ENCODE measurements at regions not wholly inside any gene's neighbourhood (a gene's known extent, or its start where the extent isn't known, plus 50 kb on each side); places are given as distances from the start of the nearest gene placed in this dataset.
A peak's percentile ranks its signal among the peaks of the same experiment; 100 is the strongest.

DNA sequence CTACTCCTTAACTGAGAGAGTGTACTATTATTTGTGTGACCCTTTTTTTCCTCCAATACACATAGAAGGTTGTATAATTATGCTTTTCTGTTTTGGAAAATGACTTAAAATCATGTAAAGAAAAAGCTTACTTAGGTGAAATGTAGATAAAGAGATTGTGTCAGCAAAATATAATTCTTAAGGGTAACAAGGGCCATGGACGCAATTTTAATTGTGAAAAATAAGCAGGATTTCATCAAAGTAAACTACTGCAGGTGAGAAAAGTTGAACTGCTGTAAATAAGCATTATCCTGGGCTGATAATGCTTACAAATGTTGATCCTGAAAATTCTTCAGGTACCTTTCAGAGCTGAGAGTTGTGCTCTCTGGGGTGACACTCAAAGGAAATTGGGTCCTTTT is 141.5 kb downstream of the RPIA start:
- no peaks in the 10 kb centered on the region for H4K20me1 ChIP-seq (ENCODE audit: control insufficient read depth, insufficient read depth)
- H3K4me2 ChIP-seq (ENCODE audit: control insufficient read depth, insufficient read depth): no peak overlapping the region
- in situ Hi-C loops (cut with MboI) (no loop called here), intact Hi-C loops (cut with micrococcal nuclease; ENCODE audit: unreplicated experiment) (loop anchor here (10.0 kb wide), 1 partner anchor 392 kb away; no protein-coding TSS in a partner anchor)
- no peak for ATAC-seq
- no peak overlapping the region for H2AFZ ChIP-seq (ENCODE audit: control insufficient read depth, low read depth, low read length)
- H3K27me3 ChIP-seq (replicated peaks in 1 of 2; ENCODE audit: control insufficient read depth in 2 of 2, insufficient read depth in 2 of 2, low read length in 1 of 2): no peaks in the 10 kb centered on the region
- ChIA-PET POLR2A (no interaction called here), CTCF (interaction anchor here (1.4 to 2.9 kb wide), 2 partner anchors 28 to 1015 kb away, joined by 4 to 50 read pairs; no protein-coding TSS in a partner anchor), RAD21 (ENCODE audit: unreplicated experiment) (interaction anchor here (0.9 kb wide), 1 partner anchor 28 kb away, joined by 4 read pairs; no protein-coding TSS in a partner anchor), SMC1A (ENCODE audit: uncharacterized antibody, unreplicated experiment) (interaction anchor here (1.1 to 2.7 kb wide), 2 partner anchors 28 to 1017 kb away, joined by 3 to 25 read pairs; no protein-coding TSS in a partner anchor)
- no peak overlapping the region for H3K4me3 ChIP-seq
- no peaks in the 10 kb centered on the region; the same call in 1 of the 2 replicates for H3K79me2 ChIP-seq (ENCODE audit: control insufficient read depth, insufficient read depth, low read length)
- H3K9me3 ChIP-seq (replicated peaks; ENCODE audit: control insufficient read depth, insufficient read depth, low read length): no peaks in the 10 kb centered on the region
- no peak for DNase-seq (ENCODE audit: low read depth, low spot score)
- no peaks in the 10 kb centered on the region for H3K36me3 ChIP-seq (ENCODE audit: control insufficient read depth in 2 of 2, insufficient read depth in 2 of 2, low read length in 1 of 2)
- peak overlapping the region; percentile 39 for H3K9ac ChIP-seq (ENCODE audit: control insufficient read depth, insufficient read depth, low read length)
- FAIRE-seq: no peak
- 0% methylated on average over 1 of the region's 1 CpG for WGBS (ENCODE audit: insufficient coverage, insufficient replicate concordance, low lambda C conversion rate, missing lambda C conversion rate)
- H3K27ac ChIP-seq (ENCODE audit: control insufficient read depth, insufficient read depth): peak overlapping the region; percentile 22
- no peaks in the 10 kb centered on the region for H3K4me1 ChIP-seq (ENCODE audit: control insufficient read depth, insufficient read depth, low read length)
- BruUV-seq (replicated peaks): no TSS peak
- TF ChIP-seq, protein P1, sequence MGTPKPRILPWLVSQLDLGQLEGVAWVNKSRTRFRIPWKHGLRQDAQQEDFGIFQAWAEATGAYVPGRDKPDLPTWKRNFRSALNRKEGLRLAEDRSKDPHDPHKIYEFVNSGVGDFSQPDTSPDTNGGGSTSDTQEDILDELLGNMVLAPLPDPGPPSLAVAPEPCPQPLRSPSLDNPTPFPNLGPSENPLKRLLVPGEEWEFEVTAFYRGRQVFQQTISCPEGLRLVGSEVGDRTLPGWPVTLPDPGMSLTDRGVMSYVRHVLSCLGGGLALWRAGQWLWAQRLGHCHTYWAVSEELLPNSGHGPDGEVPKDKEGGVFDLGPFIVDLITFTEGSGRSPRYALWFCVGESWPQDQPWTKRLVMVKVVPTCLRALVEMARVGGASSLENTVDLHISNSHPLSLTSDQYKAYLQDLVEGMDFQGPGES (IDR thresholded peaks at IDR 0.05): no peak
- TF ChIP-seq YBX1 (IDR thresholded peaks at IDR 0.05) (no peak), NR2C2 (IDR thresholded peaks at IDR 0.05; ENCODE audit: borderline replicate concordance, control insufficient read depth, insufficient read length, low read depth) (no peak), HCFC1 (IDR thresholded peaks at IDR 0.05; ENCODE audit: low read length) (no peak), POLR2AphosphoS5 (IDR thresholded peaks at IDR 0.05; ENCODE audit: low read length) (no peak), FOXK2 (IDR thresholded peaks at IDR 0.05) (no peak), ESRRA (IDR thresholded peaks at IDR 0.05; ENCODE audit: low read length) (no peak), ZBED1 (IDR thresholded peaks at IDR 0.05; ENCODE audit: borderline replicate concordance) (no peak), PML (IDR thresholded peaks at IDR 0.05; ENCODE audit: low read length) (no peak), POU2F2 (IDR thresholded peaks at IDR 0.05; ENCODE audit: borderline replicate concordance, low read depth, low read length) (no peak), SIX5 (IDR thresholded peaks at IDR 0.05; ENCODE audit: low read depth, low read length, severe bottlenecking) (no peak), PAX5 (IDR thresholded peaks at IDR 0.05; ENCODE audit: borderline replicate concordance, low read depth, low read length) (no peak), KDM1A (IDR thresholded peaks at IDR 0.05; ENCODE audit: borderline replicate concordance) (no peak), EED (IDR thresholded peaks at IDR 0.05; ENCODE audit: low read depth) (no peak)
- TF ChIP-seq, protein P2, sequence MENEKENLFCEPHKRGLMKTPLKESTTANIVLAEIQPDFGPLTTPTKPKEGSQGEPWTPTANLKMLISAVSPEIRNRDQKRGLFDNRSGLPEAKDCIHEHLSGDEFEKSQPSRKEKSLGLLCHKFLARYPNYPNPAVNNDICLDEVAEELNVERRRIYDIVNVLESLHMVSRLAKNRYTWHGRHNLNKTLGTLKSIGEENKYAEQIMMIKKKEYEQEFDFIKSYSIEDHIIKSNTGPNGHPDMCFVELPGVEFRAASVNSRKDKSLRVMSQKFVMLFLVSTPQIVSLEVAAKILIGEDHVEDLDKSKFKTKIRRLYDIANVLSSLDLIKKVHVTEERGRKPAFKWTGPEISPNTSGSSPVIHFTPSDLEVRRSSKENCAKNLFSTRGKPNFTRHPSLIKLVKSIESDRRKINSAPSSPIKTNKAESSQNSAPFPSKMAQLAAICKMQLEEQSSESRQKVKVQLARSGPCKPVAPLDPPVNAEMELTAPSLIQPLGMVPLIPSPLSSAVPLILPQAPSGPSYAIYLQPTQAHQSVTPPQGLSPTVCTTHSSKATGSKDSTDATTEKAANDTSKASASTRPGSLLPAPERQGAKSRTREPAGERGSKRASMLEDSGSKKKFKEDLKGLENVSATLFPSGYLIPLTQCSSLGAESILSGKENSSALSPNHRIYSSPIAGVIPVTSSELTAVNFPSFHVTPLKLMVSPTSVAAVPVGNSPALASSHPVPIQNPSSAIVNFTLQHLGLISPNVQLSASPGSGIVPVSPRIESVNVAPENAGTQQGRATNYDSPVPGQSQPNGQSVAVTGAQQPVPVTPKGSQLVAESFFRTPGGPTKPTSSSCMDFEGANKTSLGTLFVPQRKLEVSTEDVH (IDR thresholded peaks at IDR 0.05; ENCODE audit: low read depth, partially characterized antibody): no peak
- TF ChIP-seq, protein P3, sequence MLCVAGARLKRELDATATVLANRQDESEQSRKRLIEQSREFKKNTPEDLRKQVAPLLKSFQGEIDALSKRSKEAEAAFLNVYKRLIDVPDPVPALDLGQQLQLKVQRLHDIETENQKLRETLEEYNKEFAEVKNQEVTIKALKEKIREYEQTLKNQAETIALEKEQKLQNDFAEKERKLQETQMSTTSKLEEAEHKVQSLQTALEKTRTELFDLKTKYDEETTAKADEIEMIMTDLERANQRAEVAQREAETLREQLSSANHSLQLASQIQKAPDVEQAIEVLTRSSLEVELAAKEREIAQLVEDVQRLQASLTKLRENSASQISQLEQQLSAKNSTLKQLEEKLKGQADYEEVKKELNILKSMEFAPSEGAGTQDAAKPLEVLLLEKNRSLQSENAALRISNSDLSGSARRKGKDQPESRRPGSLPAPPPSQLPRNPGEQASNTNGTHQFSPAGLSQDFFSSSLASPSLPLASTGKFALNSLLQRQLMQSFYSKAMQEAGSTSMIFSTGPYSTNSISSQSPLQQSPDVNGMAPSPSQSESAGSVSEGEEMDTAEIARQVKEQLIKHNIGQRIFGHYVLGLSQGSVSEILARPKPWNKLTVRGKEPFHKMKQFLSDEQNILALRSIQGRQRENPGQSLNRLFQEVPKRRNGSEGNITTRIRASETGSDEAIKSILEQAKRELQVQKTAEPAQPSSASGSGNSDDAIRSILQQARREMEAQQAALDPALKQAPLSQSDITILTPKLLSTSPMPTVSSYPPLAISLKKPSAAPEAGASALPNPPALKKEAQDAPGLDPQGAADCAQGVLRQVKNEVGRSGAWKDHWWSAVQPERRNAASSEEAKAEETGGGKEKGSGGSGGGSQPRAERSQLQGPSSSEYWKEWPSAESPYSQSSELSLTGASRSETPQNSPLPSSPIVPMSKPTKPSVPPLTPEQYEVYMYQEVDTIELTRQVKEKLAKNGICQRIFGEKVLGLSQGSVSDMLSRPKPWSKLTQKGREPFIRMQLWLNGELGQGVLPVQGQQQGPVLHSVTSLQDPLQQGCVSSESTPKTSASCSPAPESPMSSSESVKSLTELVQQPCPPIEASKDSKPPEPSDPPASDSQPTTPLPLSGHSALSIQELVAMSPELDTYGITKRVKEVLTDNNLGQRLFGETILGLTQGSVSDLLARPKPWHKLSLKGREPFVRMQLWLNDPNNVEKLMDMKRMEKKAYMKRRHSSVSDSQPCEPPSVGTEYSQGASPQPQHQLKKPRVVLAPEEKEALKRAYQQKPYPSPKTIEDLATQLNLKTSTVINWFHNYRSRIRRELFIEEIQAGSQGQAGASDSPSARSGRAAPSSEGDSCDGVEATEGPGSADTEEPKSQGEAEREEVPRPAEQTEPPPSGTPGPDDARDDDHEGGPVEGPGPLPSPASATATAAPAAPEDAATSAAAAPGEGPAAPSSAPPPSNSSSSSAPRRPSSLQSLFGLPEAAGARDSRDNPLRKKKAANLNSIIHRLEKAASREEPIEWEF (IDR thresholded peaks at IDR 0.05; ENCODE audit: insufficient replicate concordance, low read depth, low read length): no peak
